GM06990 (cell line): ENCODE measurements at regions not wholly inside any gene's neighbourhood (a gene's known extent, or its start where the extent isn't known, plus 50 kb on each side); places are given as distances from the start of the nearest gene placed in this dataset.

ENCODE experiments used
- DNase-seq: peaks from one replicate; pipeline ENCODE4 v3.0.0-alpha.2; 2011; ENCODE audit not compliant: insufficient read length; ENCODE audit errors: extremely low read depth
- H3K27me3 ChIP-seq: replicated peaks from 2 replicates; pipeline ENCODE4 v1.6.0; 2011; ENCODE audit warnings: low read length; ENCODE audit not compliant: control insufficient read depth, insufficient read depth
- H3K36me3 ChIP-seq: 2 replicates; pipeline ENCODE4 v1.5.1; 2011; ENCODE audit warnings: low read length; ENCODE audit not compliant: control insufficient read depth, insufficient read depth
- H3K4me3 ChIP-seq: replicated peaks from 2 replicates; pipeline ENCODE4 v1.5.1; 2011; ENCODE audit warnings: low read depth, mild to moderate bottlenecking, control low read depth, low read length
- CTCF ChIP-seq: IDR thresholded peaks from 2 replicates; pipeline ENCODE4 v1.5.1; 2011; ENCODE audit warnings: low read length, control low read depth, mild to moderate bottlenecking, inconsistent platforms; ENCODE audit not compliant: insufficient read depth, poor library complexity, severe bottlenecking

GRCh38 chr7:26951407-26951950 is 87.1 kb upstream of the SKAP2 start:
- Histone ChIP-seq H3K4me3 (no peak overlapping the region), H3K36me3 (no peaks in the 10 kb centered on the region), H3K27me3 (no peaks in the 10 kb centered on the region; the same call in none of the 2 replicates)
- TF ChIP-seq CTCF = no peak
- no peak for DNase-seq

GRCh38 chr7:26950889-26951288 is 86.5 kb upstream of the SKAP2 start:
- no peak for TF ChIP-seq CTCF

GRCh38 chr7:26949319-26949718 is 84.9 kb upstream of the SKAP2 start:
- no peak for DNase-seq
- Histone ChIP-seq H3K27me3 (no peaks in the 10 kb centered on the region; the same call in none of the 2 replicates), H3K4me3 (no peak overlapping the region), H3K36me3 (no peaks in the 10 kb centered on the region)
- no peak for TF ChIP-seq CTCF

More at GRCh38 chr7:26950889-26951288, 86.5 kb upstream of the SKAP2 start:
- H3K27me3 ChIP-seq = no peaks in the 10 kb centered on the region; the same call in 1 of the 2 replicates
- H3K4me3 ChIP-seq = no peak overlapping the region
- H3K36me3 ChIP-seq = no peaks in the 10 kb centered on the region
- no peak for DNase-seq

- no peaks in the 10 kb centered on the region; the same call in none of the 2 replicates for H3K27me3 ChIP-seq
- H3K36me3 ChIP-seq = no peaks in the 10 kb centered on the region
- no peak for TF ChIP-seq CTCF
- H3K4me3 ChIP-seq = no peak overlapping the region
- DNase-seq = no peak
Observed at GRCh38 chr7:26948617-26949118, 84.3 kb upstream of the SKAP2 start.

- Histone ChIP-seq H3K36me3 (no peaks in the 10 kb centered on the region), H3K27me3 (no peaks in the 10 kb centered on the region; the same call in none of the 2 replicates), H3K4me3 (no peak overlapping the region)
- DNase-seq = no peak
- TF ChIP-seq CTCF = no peak
Observed at GRCh38 chr7:26944501-26945358, 80.3 kb upstream of the SKAP2 start.
